Lower leg skin (tissue), 4 donors: ENCODE measurements at regions not wholly inside any gene's neighbourhood (a gene's known extent, or its start where the extent isn't known, plus 50 kb on each side); places are given as distances from the start of the nearest gene placed in this dataset.

Experiments
- DNase-seq, 2 donors: peaks; one replicate each; pipeline ENCODE4 v3.0.0-alpha.2; 2019; ENCODE audit warnings: low spot score in 2 of 2
- H3K4me3 ChIP-seq: fragments of 200-600 bp; sonication (generic); 2 replicates; pipeline ENCODE4 v1.5.1; 2017; ENCODE audit warnings: mild to moderate bottlenecking, low read depth; ENCODE audit not compliant: poor library complexity, severe bottlenecking
- CTCF ChIP-seq, 3 donors: fragments of 450-650 bp; IDR thresholded peaks; one replicate each; pipeline ENCODE4 v1.5.1; 2016; ENCODE audit warnings: antibody characterized with exemption in 3 of 3, mild to moderate bottlenecking in 3 of 3, moderate library complexity in 2 of 3
- POLR2A ChIP-seq, 2 donors: fragments of 450-650 bp; IDR thresholded peaks; one replicate each; pipeline ENCODE4 v1.6.1; 2016 to 2017; ENCODE audit warnings: antibody characterized with exemption in 2 of 2, mild to moderate bottlenecking in 1 of 2, moderate library complexity in 1 of 2
- WGBS, 2 donors: methylation state at CpG; one replicate each; pipeline ENCODE4 v1.1.5; 2018; 5-methylcytosine and 5-hydroxymethylcytosine counted together
- intact Hi-C: fragments of 100-400 bp; cut with DNase I; formaldehyde crosslinking; loops from one replicate; pipeline ENCODE4 v1.15.0; 2023; ENCODE audit warnings: low total_unique reads

GRCh38 chr20:52290569-52290968 is 99.0 kb upstream of the ZFP64 start:
- TF ChIP-seq CTCF (IDR thresholded peaks at IDR 0.05) (no peak), POLR2A (IDR thresholded peaks at IDR 0.05) (no peak)
- intact Hi-C loops, result no loop called here
- WGBS, 2 donors, result 81 to 82% methylated on average over 4 of the region's 4 CpGs

GRCh38 chr20:52289956-52290565 is 98.5 kb upstream of the ZFP64 start:
- no peak overlapping the region for H3K4me3 ChIP-seq
- no peak for DNase-seq
- intact Hi-C loops, result no loop called here
- WGBS, 2 donors, result 80 to 84% methylated on average over 3 of the region's 3 CpGs
- TF ChIP-seq CTCF (IDR thresholded peaks at IDR 0.05) (no peak), POLR2A (IDR thresholded peaks at IDR 0.05) (no peak)

More at GRCh38 chr20:52290569-52290968, 99.0 kb upstream of the ZFP64 start:
- H3K4me3 ChIP-seq, result no peak overlapping the region
- no peak for DNase-seq

- no peak overlapping the region for H3K4me3 ChIP-seq
- DNase-seq, result no peak
- no peak for TF ChIP-seq POLR2A (IDR thresholded peaks at IDR 0.05)
- TF ChIP-seq CTCF (IDR thresholded peaks at IDR 0.05), result no peak
- intact Hi-C loops, result no loop called here
- WGBS, 2 donors, result 91% methylated on average over 2 of the region's 2 CpGs
These were observed 88.8 kb upstream of the ZFP64 start for GRCh38 chr20:52280407-52280806.

GRCh38 chr20:52279706-52280105 is 88.1 kb upstream of the ZFP64 start:
- intact Hi-C loops, result no loop called here
- no peak overlapping the region for H3K4me3 ChIP-seq
- WGBS, 2 donors, result 45 to 46% methylated on average over 2 of the region's 2 CpGs
- no peak for DNase-seq
- no peak for TF ChIP-seq POLR2A (IDR thresholded peaks at IDR 0.05)
- TF ChIP-seq CTCF (IDR thresholded peaks at IDR 0.05), result no peak

GRCh38 chr20:52275181-52275691 is 83.7 kb upstream of the ZFP64 start:
- 56 to 63% methylated on average over 3 of the region's 3 CpGs for WGBS, 2 donors
- TF ChIP-seq POLR2A (IDR thresholded peaks at IDR 0.05), result no peak
- TF ChIP-seq CTCF (IDR thresholded peaks at IDR 0.05), result no peak
- DNase-seq, result no peak
- H3K4me3 ChIP-seq, result no peak overlapping the region
- intact Hi-C loops, result no loop called here

GRCh38 chr20:52270696-52271095 is 79.1 kb upstream of the ZFP64 start:
- no peak overlapping the region for H3K4me3 ChIP-seq
- WGBS, 2 donors, result 84 to 85% methylated on average over 4 of the region's 4 CpGs
- TF ChIP-seq POLR2A (IDR thresholded peaks at IDR 0.05) (no peak), CTCF (IDR thresholded peaks at IDR 0.05) (no peak)
- intact Hi-C loops, result no loop called here
- no peak for DNase-seq
